Gastroesophageal sphincter (tissue), 3 donors: ENCODE measurements at regions not wholly inside any gene's neighbourhood (a gene's known extent, or its start where the extent isn't known, plus 50 kb on each side); places are given as distances from the start of the nearest gene placed in this dataset.

Experiments used
- EP300 ChIP-seq: sonication (generic); formaldehyde crosslinking; IDR thresholded peaks from one replicate; pipeline ENCODE4 v1.6.1; 2017; ENCODE audit warnings: antibody characterized with exemption, mild to moderate bottlenecking
- POLR2A ChIP-seq, 2 donors: fragments of 450-650 bp; IDR thresholded peaks; one replicate each; pipeline ENCODE4 v1.6.1; 2017; ENCODE audit warnings: antibody characterized with exemption in 2 of 2, mild to moderate bottlenecking in 2 of 2, moderate library complexity in 1 of 2
- POLR2AphosphoS5 ChIP-seq: sonication (generic); formaldehyde crosslinking; IDR thresholded peaks from one replicate; pipeline ENCODE4 v1.6.1; 2017; ENCODE audit warnings: antibody characterized with exemption
- TF ChIP-seq, protein P1 (sequence below), 4 experiments: fragments of 200-600 bp in 2 of 4; fragments of 450-650 bp in 2 of 4; sonication (generic) in 1 of 4; IDR thresholded peaks; one replicate each; pipeline ENCODE4 v1.5.1; 2017 to 2019; ENCODE audit warnings: antibody characterized with exemption in 4 of 4, mild to moderate bottlenecking in 2 of 4, moderate library complexity in 2 of 4

DNA sequence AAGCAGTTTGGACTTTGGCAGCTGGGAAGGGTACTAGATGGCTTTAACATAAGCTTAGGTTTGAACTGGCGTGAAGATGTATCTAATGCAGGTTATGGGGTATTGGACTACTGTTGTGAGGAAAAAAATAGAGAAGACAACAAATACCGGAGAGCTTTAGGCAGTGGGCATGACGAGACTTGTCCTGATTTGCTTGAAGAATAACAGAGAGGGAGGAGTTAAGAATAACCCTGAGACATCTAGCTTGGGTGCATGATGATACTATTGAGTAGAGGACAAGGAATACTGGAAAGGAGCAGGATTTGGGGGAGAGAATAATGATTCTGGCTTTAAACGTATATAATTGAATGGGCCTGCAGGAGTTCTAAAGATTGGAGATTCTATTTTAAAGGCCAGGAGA lies 249.5 kb upstream of the AZI2 start:
- TF ChIP-seq, protein P1, sequence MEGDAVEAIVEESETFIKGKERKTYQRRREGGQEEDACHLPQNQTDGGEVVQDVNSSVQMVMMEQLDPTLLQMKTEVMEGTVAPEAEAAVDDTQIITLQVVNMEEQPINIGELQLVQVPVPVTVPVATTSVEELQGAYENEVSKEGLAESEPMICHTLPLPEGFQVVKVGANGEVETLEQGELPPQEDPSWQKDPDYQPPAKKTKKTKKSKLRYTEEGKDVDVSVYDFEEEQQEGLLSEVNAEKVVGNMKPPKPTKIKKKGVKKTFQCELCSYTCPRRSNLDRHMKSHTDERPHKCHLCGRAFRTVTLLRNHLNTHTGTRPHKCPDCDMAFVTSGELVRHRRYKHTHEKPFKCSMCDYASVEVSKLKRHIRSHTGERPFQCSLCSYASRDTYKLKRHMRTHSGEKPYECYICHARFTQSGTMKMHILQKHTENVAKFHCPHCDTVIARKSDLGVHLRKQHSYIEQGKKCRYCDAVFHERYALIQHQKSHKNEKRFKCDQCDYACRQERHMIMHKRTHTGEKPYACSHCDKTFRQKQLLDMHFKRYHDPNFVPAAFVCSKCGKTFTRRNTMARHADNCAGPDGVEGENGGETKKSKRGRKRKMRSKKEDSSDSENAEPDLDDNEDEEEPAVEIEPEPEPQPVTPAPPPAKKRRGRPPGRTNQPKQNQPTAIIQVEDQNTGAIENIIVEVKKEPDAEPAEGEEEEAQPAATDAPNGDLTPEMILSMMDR (IDR thresholded peaks at IDR 0.05): no peak
- no peak for TF ChIP-seq POLR2A (IDR thresholded peaks at IDR 0.05)
- no peak for TF ChIP-seq POLR2AphosphoS5
- no peak for TF ChIP-seq EP300
